Gastrocnemius medialis (tissue), 4 donors: ENCODE measurements at regions not wholly inside any gene's neighbourhood (a gene's known extent, or its start where the extent isn't known, plus 50 kb on each side); places are given as distances from the start of the nearest gene placed in this dataset.

Source experiments
- POLR2A ChIP-seq, 2 donors: fragments of 450-650 bp; IDR thresholded peaks; one replicate each; pipeline ENCODE4 v1.6.1; 2017; ENCODE audit warnings: antibody characterized with exemption in 2 of 2, mild to moderate bottlenecking in 2 of 2, moderate library complexity in 2 of 2
- TF ChIP-seq, protein P1 (sequence below), 5 experiments: fragments of 450-650 bp in 3 of 5; fragments of 200-600 bp in 2 of 5; sonication (generic) in 2 of 5; IDR thresholded peaks in 4 of 5; conservative IDR thresholded peaks in 1 of 5; 1 replicate in 4 of 5; 2 replicates in 1 of 5; pipeline ENCODE4 v1.5.1; 2016 to 2019; ENCODE audit warnings: antibody characterized with exemption in 5 of 5, mild to moderate bottlenecking in 3 of 5, moderate library complexity in 3 of 5

DNA sequence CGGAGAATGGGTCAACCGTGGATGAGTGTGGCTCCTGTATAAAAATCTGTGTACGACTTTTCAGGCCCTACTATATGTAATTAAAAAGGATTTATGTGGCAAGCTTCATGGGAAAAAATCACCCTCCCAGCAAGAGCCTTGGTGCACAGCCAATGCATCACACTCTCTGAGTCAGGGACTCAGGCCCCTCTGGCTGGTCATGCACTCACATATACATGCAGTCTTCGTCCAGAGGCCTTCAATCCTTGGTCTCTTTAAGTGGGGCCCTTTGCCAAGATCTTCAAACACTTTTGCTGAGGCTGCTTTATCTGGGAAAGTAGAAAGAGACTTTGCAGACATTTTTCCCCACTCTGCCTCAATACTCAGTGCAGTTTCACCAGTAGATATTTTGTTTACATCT, 311.4 kb upstream of the FSTL5 start:
- no peak for TF ChIP-seq POLR2A (IDR thresholded peaks at IDR 0.05)
- TF ChIP-seq, protein P1, sequence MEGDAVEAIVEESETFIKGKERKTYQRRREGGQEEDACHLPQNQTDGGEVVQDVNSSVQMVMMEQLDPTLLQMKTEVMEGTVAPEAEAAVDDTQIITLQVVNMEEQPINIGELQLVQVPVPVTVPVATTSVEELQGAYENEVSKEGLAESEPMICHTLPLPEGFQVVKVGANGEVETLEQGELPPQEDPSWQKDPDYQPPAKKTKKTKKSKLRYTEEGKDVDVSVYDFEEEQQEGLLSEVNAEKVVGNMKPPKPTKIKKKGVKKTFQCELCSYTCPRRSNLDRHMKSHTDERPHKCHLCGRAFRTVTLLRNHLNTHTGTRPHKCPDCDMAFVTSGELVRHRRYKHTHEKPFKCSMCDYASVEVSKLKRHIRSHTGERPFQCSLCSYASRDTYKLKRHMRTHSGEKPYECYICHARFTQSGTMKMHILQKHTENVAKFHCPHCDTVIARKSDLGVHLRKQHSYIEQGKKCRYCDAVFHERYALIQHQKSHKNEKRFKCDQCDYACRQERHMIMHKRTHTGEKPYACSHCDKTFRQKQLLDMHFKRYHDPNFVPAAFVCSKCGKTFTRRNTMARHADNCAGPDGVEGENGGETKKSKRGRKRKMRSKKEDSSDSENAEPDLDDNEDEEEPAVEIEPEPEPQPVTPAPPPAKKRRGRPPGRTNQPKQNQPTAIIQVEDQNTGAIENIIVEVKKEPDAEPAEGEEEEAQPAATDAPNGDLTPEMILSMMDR (IDR thresholded peaks at IDR 0.05 in 4 of 5, conservative IDR thresholded peaks at IDR 0.05 in 1 of 5): no peak
